PFSK-1 (cell line): ENCODE measurements at regions not wholly inside any gene's neighbourhood (a gene's known extent, or its start where the extent isn't known, plus 50 kb on each side); places are given as distances from the start of the nearest gene placed in this dataset.

Experiments
- FOXP2 ChIP-seq: optimal IDR thresholded peaks from 2 replicates; pipeline ENCODE3; 2011; ENCODE audit warnings: borderline replicate concordance, control low read depth, inconsistent platforms; ENCODE audit not compliant: insufficient read depth; ENCODE audit errors: extremely low read length, extremely low read depth
- POLR2AphosphoS5 ChIP-seq: IDR thresholded peaks from 2 replicates; pipeline ENCODE4 v1.6.1; 2012; ENCODE audit warnings: low read depth, mild to moderate bottlenecking, control low read depth, low read length, moderate library complexity
- REST ChIP-seq, 2 experiments: IDR thresholded peaks; 2 replicates each; pipeline versions ENCODE4 v1.6.1 to v1.8.0; 2011 to 2012; ENCODE audit warnings: low read depth in 2 of 2, low read length in 2 of 2, control low read depth in 1 of 2, inconsistent platforms in 1 of 2, mild to moderate bottlenecking in 1 of 2, moderate library complexity in 1 of 2; ENCODE audit not compliant: insufficient read depth in 1 of 2
- SIN3A ChIP-seq: IDR thresholded peaks from 2 replicates; pipeline ENCODE4 v1.6.1; 2012; ENCODE audit warnings: mild to moderate bottlenecking, low read length, moderate library complexity, borderline replicate concordance; ENCODE audit not compliant: insufficient read depth
- TAF1 ChIP-seq: IDR thresholded peaks from 2 replicates; pipeline ENCODE4 v1.6.1; 2012; ENCODE audit warnings: low read length, control low read depth, borderline replicate concordance; ENCODE audit not compliant: insufficient read depth

GRCh38 chr11:69353696-69354544, 60.0 kb downstream of the MYEOV start:
- TF ChIP-seq TAF1 = no peak
- TF ChIP-seq POLR2AphosphoS5 = no peak
- TF ChIP-seq REST (IDR thresholded peaks at IDR 0.05; ENCODE audit: insufficient read depth in 1 of 2, low read depth in 2 of 2, low read length in 2 of 2) = no peak
- TF ChIP-seq SIN3A = no peak
- TF ChIP-seq FOXP2 = no peak

- no peak for TF ChIP-seq TAF1
- TF ChIP-seq SIN3A = no peak
- TF ChIP-seq REST (IDR thresholded peaks at IDR 0.05; ENCODE audit: insufficient read depth in 1 of 2, low read depth in 2 of 2, low read length in 2 of 2) = no peak
- no peak for TF ChIP-seq FOXP2
- no peak for TF ChIP-seq POLR2AphosphoS5
Observed at GRCh38 chr11:69354545-69354897, 60.6 kb downstream of the MYEOV start.

GRCh38 chr11:69355346-69355940, 61.5 kb downstream of the MYEOV start:
- no peak for TF ChIP-seq SIN3A
- TF ChIP-seq REST (IDR thresholded peaks at IDR 0.05; ENCODE audit: insufficient read depth in 1 of 2, low read depth in 2 of 2, low read length in 2 of 2) = no peak
- TF ChIP-seq TAF1 = no peak
- TF ChIP-seq FOXP2 = no peak
- TF ChIP-seq POLR2AphosphoS5 = no peak

GRCh38 chr11:69355959-69356702, 62.2 kb downstream of the MYEOV start:
- TF ChIP-seq REST (IDR thresholded peaks at IDR 0.05; ENCODE audit: insufficient read depth in 1 of 2, low read depth in 2 of 2, low read length in 2 of 2) (no peak), TAF1 (no peak), SIN3A (no peak), FOXP2 (no peak), POLR2AphosphoS5 (no peak)
